Spleen (tissue), 7 donors: ENCODE measurements at regions not wholly inside any gene's neighbourhood (a gene's known extent, or its start where the extent isn't known, plus 50 kb on each side); places are given as distances from the start of the nearest gene placed in this dataset.

Experiments used
- POLR2A ChIP-seq, 3 donors: fragments of 450-650 bp; IDR thresholded peaks; one replicate each; pipeline ENCODE4 v1.5.1; 2017; ENCODE audit warnings: antibody characterized with exemption in 3 of 3, mild to moderate bottlenecking in 1 of 3
- TF ChIP-seq, protein P1 (sequence below), 11 experiments: fragments of 200-600 bp in 7 of 11; fragments of 450-650 bp in 4 of 11; sonication (generic) in 4 of 11; IDR thresholded peaks in 8 of 11; conservative IDR thresholded peaks in 3 of 11; 1 replicate in 7 of 11; 2 replicates in 4 of 11; pipeline versions ENCODE4 v1.4.0 to v1.8.0; 2016 to 2021; ENCODE audit warnings: antibody characterized with exemption in 11 of 11, inconsistent platforms in 4 of 11, mild to moderate bottlenecking in 1 of 11
- donor health status: DM: no; HTN: no; CAD: no; lungs with moderate emphysema.
- donor health status: DM: no; HTN: no; CAD: no.
- donor health status: DM: no; HTN: no; CAD: no.

DNA sequence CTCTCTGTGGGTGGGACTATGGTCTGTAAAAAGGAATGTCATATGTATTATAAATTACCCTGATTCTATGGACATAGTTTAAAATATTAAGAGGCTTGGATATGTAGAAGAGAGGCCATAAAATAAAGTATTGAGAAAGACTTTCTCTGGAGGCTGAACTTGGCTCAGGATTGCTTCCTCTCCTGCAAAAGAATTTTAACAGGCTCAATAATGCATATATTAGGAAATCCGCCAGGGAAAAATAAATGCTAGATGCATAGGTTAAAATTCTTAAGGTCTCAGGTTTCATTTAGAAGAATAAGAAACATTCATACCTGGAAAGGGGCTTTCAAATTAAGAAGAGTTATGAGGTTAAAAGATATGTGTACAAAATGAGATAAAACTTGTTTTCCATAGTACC is 424.3 kb downstream of the ARAP2 start:
- TF ChIP-seq, protein P1, sequence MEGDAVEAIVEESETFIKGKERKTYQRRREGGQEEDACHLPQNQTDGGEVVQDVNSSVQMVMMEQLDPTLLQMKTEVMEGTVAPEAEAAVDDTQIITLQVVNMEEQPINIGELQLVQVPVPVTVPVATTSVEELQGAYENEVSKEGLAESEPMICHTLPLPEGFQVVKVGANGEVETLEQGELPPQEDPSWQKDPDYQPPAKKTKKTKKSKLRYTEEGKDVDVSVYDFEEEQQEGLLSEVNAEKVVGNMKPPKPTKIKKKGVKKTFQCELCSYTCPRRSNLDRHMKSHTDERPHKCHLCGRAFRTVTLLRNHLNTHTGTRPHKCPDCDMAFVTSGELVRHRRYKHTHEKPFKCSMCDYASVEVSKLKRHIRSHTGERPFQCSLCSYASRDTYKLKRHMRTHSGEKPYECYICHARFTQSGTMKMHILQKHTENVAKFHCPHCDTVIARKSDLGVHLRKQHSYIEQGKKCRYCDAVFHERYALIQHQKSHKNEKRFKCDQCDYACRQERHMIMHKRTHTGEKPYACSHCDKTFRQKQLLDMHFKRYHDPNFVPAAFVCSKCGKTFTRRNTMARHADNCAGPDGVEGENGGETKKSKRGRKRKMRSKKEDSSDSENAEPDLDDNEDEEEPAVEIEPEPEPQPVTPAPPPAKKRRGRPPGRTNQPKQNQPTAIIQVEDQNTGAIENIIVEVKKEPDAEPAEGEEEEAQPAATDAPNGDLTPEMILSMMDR (IDR thresholded peaks at IDR 0.05 in 8 of 11, conservative IDR thresholded peaks at IDR 0.05 in 3 of 11) = no peak
- no peak for TF ChIP-seq POLR2A (IDR thresholded peaks at IDR 0.05)
